NCI-H2171 (cell line): ENCODE measurements at regions not wholly inside any gene's neighbourhood (a gene's known extent, or its start where the extent isn't known, plus 50 kb on each side); places are given as distances from the start of the nearest gene placed in this dataset.
"Not testable (repeated sequence)": the region's sequence is repeated elsewhere in the genome, so short reads cannot be mapped to it uniquely, and the experiment has no call there.

Experiments
- DNase-seq: peaks from one replicate; lab custom pipeline; 2025; lab: John Stamatoyannopoulos, UW

DNA sequence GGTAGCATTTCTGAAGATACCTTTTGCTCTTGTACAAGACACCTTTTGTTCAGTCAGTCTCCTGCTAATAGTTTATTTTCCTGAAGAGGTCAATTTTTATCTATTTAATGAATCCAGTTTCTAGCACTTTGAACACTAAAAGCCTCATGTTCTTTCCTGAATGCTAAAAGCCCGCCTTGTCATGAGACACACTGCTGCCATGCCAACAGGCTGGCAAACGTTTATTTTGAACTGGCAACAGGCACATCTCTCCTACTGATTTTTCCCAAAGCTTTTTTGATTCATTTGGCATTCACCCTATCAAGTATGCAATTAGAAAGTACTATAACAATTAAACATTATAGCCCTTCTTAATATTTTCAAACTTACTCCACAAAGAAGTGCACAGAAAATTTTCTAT is 421.2 kb upstream of the EYS start:
- no peak for DNase-seq

DNA sequence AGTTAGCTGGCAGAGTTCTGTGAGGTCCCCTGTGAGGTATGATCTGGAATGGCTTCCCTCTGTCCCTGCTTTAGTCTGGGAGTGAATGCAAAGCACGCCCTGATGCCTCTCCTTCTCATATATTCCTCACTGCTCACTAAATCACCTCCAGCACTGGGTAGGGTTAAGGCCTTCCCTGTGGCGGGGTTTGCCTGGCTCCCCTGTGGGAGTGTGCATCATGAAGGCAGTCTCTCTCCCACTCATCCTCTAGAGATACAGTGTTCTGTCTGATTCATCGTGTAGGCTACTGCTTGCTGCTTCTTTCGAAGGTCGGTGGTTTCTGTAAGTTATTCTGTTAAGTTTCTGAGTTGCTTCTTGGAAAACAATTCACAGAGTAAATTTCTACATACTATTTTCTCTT is 420.0 kb upstream of the EYS start:
- no peak for DNase-seq

DNA sequence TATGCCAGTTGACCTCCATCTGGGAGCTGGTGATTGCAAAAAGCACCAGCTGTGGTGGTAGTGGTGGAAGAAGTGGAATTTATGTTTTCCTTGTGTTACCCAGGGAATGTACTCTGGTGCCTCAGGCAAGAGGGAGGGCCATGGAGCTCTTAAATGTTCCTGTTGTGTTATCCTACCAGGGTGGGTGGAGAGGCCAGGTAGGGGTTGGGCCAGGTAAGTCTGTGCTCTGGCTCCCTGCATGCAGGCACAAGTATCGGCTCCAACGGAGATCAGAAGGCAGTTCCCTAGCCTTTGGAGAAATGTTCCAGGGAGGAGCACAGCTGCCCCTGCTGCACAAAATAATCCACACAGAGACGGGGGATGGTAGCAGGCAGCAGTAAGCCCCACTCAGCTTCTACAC is 419.3 kb upstream of the EYS start:
- DNase-seq = no peak

DNA sequence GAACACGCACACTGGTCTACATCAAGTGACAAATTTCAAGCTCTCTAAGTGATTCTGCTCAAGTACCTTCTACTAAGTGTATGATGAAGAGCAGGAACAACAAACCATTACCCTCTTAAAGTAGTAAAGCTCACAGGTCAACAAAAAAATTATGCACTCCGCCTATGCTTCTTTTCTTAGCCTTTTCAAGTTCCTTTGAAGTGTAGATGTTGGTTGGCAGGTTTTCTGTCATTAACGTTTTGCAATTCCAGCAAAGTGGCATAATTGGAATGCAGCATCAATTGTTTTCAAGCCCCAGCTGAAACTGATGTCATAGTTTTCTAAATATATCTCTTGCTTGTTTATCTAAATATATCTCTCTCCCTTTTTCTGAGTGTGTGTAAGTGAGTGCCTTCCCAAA is 396.9 kb upstream of the EYS start:
- DNase-seq = no peak

DNA sequence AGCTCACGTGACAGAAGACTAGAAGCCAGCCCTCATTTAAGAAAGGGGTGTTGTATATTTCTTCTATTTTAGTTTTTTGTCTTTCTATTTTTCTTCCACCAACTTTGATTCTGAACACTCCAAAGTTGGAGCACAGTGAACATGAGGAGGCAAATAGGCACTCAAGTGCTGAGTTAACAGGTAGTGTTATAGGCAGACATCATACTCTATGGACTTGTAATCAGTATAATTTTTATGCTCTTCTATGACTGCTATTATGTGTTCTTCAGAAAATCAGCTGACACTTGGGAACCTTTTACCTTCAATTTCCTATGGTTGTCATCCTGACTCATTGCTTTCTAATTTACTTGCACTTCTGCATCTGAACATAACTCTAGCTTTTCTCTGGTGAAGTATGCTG is 396.3 kb upstream of the EYS start:
- DNase-seq = no peak

- no peak for DNase-seq
These were observed 389.7 kb upstream of the EYS start for GRCh38 chr6:66096679-66097078.

- DNase-seq = no peak
These were observed 387.6 kb upstream of the EYS start for GRCh38 chr6:66094615-66095014.

DNA sequence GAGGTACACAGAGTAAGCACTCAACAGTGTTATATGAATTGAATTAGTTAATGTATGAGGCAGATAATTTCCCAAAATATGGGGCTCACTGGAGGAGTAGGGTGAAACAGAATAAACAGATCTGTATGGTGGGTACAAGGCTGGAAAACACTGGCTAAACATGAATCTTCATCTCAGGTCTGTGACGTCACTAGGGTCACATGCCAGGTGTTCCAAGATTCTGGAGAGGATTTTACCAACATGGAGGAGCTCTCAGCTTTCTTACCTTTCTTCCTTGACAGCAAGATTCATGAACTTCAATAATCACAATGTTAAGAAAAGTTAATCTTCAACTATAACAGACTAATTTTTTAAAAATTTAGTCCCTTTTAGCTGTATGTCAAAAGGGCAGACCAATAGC is 385.3 kb upstream of the EYS start:
- DNase-seq = not testable (repeated sequence)

- DNase-seq = no peak
These were observed 379.5 kb upstream of the EYS start for GRCh38 chr6:66086532-66086931.

DNA sequence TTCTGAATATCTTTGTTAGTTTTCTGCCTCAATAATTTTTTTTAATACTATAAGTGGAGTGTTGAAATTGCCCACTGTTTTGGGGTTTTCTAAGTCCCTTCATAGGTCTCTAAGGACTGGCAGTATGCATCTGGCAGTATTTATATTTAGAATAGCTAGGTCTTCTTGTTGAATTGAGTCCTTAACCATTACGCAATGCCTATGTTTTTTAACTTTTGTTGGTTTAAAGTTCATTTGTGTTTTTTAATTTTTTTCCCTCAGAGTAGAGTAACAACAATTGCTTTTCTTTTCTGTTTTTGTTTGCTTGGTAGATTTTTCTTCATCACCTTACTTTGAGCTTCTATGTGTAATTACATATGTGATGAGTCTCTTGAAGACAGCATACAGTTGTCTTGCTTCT is 375.9 kb upstream of the EYS start:
- DNase-seq = no peak

DNA sequence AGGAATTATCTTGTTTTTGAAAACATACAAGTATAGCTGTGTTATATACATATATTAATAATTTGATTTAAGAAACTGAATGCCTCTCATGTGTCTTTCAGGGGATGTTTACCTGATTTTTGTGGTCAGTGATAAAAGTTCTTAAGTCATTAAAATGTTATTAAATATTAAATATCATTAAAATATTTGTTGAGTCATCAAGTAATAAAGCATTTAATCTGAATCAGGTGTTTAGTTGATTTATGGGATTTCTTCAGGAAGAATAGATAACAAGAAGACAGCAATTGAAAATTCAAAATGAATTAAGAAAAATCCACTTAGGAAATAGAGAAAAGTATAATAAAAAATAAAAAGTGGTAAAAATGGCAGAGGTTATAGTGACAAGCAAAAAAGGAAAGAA is 361.9 kb upstream of the EYS start:
- no peak for DNase-seq

DNA sequence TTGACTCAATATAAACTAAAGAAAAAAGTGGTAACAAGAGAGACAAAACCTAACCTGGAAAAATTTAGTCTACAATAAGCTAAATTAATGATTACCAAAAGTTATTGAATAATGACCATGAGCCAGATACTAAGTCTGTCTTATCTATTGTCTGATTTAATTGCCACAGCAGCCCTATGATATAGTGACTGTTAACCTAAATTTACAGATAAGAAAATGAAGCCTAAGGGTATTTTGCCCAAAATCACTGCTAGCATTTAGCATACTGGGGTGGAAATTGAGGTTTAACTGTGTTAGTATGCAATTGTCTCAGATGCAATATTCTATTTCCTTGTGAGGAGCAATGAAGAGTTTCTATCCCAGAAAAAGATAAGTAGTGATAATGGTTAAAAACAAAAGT is 361.0 kb upstream of the EYS start:
- DNase-seq = no peak

DNA sequence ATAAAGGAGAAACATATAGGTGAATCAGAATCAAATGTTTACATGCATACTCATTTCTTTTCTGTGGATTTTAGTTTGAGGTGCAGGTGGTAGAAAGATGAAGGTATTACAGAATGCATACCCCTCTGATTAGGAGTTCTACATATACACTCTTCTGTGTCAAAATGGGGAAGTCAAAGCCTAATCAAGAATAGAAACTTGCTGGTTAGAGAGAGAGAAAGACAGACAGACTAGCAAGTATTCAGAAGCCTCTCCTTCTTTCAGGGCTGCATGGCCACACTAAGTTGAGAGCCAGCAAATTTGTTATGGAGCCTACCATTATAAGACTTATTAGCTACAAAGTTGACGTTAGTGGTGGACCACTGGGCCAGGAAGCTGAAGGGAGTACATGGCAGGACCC is 358.3 kb upstream of the EYS start:
- no peak for DNase-seq

DNA sequence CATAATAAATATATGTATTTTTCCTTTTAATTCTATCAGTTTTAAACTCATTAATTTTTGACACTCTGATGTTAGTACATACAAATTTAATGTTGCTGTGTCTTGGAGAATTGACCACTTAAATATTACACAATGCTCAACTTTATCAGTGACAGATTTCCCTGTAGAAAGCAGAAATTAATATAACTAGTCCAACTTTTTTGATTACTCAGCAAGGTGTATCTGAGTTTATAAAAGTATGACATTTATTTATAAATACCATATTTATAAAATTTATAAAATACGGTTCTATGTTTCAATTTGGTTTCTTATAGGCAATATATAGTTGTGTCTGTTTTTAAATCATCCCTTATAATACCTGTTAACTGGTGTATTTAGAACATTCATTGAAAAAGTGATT is 350.0 kb upstream of the EYS start:
- DNase-seq = no peak

DNA sequence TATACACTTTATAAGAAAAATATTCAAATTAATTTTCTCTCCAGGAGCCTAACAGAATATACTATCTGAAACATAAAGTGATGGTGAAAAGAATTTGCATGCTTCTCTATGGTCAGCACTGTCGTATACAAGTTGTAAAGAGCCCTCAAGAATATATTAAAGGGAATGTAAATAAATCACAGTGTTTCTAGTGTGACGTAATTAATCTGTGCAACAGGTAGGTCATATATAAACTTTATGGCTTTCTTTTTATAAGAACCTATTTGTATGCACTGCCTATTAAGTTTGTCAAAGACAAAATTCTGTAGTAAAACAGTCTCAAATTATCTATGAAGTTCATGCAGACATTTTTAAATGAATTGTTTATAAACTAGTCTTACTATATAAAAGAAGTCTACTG is 347.9 kb upstream of the EYS start:
- no peak for DNase-seq

DNA sequence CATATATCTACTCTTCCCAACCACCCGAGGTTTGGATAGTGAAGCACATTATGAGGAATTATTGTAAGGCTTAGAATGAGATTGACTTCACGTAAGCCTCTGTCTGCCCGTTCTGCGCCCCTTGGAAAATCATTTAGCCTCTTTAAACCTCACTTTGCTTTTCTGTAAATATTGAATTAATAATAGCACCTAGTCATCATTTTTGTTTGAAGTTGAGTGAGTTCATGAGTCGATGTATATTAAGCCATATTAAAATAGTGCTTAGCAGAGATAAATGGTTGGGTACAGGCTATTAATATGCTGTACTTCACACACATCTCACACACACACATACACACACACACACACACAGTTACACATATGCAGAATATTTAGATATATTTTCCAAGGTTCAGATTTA is 344.8 kb upstream of the EYS start:
- DNase-seq = no peak

- DNase-seq = no peak
These were observed 341.9 kb upstream of the EYS start for GRCh38 chr6:66048684-66049474.

GRCh38 chr6:66032626-66033025 is 325.6 kb upstream of the EYS start:
- DNase-seq = no peak

GRCh38 chr6:66029391-66029790 is 322.4 kb upstream of the EYS start:
- no peak for DNase-seq

DNA sequence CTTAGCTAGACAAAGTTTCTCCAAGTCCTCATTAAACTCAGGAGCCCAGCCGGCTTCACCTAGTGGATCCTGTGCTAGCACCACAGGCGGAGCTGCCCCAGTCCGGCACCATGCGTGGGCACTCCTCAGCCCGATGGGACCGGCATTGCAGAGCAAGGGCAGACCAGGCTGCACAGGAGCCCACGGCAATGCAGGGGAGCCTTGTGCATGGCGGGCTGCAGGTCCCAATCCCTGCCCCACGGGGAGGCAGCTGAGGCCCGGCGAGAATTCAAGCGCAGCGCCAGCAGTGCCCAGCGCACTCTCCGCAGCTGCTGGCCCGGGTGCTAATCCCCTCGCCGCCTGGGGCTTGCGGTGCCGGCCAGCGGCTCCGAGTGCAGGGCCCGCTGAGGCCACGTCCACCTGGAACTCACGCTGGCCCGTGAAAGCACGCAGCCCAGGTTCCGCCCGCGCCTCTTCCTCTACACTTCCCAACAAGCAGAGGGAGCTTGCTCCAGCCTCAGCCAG is 292.3 kb upstream of the EYS start:
- no peak for DNase-seq

GRCh38 chr6:65998544-65998943 is 291.5 kb upstream of the EYS start:
- DNase-seq = no peak

DNA sequence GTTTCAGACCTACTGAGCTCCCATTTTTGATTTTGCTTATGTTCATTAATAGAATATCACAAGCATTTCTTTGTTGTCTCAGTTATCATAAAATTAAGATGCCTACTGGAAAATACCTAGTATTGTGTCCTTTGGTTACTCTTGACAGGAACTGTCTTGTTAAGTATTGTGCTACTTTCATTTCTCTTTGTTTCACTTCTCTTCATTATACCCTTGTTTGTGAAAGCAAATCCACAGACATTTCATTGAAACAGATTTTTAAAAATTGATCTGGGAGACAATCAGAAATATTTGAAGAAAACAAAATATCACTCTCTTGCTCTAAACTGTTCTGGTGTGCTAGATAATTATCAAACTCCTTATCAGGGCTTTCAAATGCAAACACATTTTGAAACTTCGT is 290.5 kb upstream of the EYS start:
- DNase-seq = no peak

GRCh38 chr6:65996096-65996495 is 289.1 kb upstream of the EYS start:
- DNase-seq = no peak

DNA sequence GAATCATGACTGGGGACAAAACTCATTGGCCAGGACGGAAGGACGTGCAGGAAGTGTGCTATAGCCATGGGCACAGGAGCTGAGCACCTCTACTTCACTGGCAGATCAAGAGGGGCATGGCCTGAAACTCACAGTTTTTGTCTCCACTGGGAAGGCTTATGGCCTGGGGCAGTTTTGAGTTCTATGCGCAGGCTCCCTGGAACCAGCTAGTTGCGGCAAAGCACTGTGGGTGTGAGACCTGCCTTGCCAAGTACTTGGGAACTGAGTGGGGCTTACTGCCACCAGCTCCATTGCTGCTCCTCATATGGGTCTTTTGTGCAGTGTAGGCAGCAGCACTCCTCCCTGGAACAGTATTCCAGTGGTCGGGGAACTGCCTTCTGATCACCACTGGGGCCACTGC is 282.6 kb upstream of the EYS start:
- no peak for DNase-seq
